NCI-H1105 treated with DMSO at 0.1 percent for 48 hours (cell line): ENCODE measurements at regions not wholly inside any gene's neighbourhood (a gene's known extent, or its start where the extent isn't known, plus 50 kb on each side); places are given as distances from the start of the nearest gene placed in this dataset.

Experiments
- DNase-seq: peaks from one replicate; lab custom pipeline; 2025; lab: John Stamatoyannopoulos, UW

DNA sequence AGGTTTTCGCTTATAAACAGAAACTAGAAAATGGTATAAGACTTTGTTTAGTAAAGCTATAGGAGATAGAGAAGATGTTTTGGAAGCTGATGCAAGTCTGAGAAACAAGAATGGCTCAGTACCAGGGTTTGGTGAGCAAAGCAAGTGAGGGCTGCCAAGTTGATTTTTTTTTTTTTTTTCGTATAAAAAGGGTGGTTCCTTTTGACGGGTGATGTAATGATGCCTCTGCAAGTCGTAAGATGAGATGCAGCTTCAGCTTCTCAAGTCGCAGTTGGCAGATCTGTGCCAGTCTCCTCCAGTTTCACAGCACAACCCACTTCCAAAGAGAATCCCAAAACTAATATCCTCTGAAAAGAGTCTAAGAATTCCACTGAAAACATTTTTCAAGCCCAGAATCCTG is 252.8 kb upstream of the CDH4 start:
- DNase-seq: no peak

DNA sequence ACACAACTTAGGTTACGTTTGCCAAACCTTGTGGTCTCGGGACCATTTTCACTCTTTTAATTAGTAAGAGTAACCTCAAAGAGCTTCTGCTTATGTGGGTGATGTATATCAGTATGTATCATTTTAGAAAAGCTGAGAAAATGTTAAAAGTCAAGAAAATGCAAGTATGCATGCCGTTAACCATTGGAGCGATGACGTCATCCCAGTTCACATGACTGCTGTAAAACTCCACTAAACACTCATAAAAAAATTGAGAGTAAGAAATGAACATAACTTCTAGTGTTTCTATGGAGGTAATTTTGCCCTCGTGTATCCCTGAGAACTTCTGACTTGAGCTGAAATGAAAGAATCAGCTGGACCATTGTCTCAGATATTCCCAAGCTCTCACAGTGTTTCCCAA is 250.0 kb upstream of the CDH4 start:
- DNase-seq: no peak

- DNase-seq: no peak
Measured at GRCh38 chr20:61014491-61014890, 237.6 kb upstream of the CDH4 start.

DNA sequence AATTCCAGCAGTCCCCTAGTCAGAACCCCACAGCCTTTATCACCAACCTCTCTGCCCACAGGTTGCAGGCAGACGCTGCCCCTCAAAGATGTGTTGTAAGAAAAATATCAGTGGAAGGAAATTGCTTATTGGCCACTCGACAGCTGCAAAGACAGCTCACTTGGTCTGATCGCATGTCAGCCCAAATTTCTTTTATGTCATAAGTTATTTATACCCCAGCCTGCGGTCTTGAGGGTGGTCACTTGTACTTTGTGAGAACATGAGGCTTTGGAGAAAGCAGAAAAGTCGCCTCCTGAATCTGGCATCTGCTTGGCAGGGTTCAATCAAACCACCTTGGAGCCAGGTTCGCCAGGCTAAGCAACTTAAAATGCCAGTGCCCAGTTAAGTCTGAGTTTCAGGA is 236.5 kb upstream of the CDH4 start:
- no peak for DNase-seq

DNA sequence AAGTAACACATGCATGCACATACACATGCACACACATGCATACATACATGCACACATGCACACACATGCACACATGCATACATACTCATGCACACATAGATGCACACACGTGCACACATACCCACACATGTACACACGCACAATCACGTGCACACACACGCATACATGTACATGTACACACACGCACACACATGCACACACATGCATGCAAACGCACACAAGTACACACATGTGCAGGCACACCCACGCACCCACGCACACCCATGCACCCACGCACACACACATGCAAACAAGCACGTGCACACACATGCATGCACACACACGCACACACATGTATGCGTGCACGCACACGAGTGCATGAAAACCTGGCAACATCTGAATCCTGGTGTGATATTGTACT is 232.7 kb upstream of the CDH4 start:
- no peak for DNase-seq

DNA sequence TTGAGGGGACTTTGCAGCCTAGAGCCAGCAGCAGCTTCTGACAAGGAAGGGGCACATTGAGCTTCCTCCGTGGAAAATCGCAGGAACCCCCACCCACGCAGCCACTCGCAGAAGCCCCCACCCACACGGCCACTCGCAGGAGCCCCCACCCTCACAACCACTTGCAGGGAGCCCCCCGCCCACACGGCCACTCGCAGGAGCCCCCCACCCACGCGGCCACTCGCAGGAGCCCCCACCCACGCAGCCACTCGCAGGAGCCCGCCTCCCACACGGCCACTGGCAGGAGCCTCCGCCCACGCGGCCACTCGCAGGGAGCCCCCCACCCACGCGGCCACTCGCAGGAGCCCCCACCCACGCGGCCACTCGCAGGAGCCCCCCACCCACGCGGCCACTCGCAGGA is 228.4 kb upstream of the CDH4 start:
- DNase-seq: no peak

- no peak for DNase-seq
Measured at GRCh38 chr20:61024390-61024789, 227.7 kb upstream of the CDH4 start.

- DNase-seq: no peak
Measured at GRCh38 chr20:61025536-61025935, 226.5 kb upstream of the CDH4 start.

DNA sequence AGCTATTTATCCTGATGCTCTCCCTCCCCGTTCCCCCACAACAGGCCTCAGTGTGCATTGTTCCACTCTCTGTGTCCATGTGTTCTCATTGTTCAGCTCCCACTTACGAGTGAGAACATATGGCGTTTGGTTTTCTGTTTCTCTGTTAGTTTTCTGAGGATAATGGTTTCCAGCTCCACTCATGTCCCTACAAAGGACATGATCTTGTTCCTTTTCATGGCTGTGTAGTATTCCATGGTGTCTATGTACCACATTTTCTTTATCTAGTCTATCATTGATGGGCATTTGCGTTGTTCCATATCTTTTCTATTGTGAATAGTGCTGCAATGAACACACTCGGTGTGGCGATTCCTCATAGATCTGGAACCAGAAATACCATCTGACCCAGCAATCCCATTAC is 225.9 kb upstream of the CDH4 start:
- DNase-seq: no peak

- DNase-seq: no peak
Measured at GRCh38 chr20:61026731-61027130, 225.3 kb upstream of the CDH4 start.

- DNase-seq: peak; percentile 84
Measured at GRCh38 chr20:61027218-61027617, 224.8 kb upstream of the CDH4 start.

- DNase-seq: no peak
Measured at GRCh38 chr20:61030130-61030529, 221.9 kb upstream of the CDH4 start.

- no peak for DNase-seq
Measured at GRCh38 chr20:61031101-61031830, 220.8 kb upstream of the CDH4 start.

DNA sequence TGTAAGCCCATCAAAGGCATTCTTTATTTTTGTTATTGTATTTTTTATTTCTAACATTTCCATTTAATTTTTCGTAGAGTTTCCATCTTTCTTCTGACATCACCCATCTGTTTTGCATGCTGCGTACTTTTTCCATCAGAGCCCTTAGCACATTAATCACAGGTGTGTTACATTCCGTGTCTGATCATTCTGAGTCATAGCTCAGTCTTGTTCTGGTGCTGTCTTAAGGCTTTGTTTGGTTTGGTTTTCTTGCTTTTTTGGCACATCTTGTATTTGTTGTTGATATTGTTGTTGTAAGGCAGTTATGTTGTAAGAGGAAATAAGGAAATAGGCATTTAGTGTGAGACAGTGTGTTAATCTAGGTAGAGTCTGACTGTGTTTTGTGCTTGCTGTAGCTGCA is 214.6 kb upstream of the CDH4 start:
- DNase-seq: no peak

DNA sequence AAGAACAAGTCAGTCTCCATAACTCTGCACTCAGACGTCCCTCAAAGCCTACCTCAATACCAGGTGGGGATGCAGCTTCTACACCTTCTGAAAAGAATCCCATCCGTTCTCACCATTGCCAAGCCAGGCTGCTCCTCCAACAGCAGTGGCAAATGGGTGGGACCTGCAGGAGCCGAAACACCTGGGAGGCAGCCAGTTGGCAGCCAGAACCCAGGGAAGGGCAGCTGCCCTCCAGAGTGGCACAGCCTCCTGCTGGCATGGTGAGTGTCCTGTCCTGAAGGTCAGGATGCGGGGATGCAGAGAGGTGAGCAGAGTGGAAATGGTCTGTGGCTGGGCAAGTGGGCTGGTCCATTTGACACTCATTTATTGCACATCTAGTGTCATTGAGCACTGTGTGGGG is 210.6 kb upstream of the CDH4 start:
- DNase-seq: no peak

DNA sequence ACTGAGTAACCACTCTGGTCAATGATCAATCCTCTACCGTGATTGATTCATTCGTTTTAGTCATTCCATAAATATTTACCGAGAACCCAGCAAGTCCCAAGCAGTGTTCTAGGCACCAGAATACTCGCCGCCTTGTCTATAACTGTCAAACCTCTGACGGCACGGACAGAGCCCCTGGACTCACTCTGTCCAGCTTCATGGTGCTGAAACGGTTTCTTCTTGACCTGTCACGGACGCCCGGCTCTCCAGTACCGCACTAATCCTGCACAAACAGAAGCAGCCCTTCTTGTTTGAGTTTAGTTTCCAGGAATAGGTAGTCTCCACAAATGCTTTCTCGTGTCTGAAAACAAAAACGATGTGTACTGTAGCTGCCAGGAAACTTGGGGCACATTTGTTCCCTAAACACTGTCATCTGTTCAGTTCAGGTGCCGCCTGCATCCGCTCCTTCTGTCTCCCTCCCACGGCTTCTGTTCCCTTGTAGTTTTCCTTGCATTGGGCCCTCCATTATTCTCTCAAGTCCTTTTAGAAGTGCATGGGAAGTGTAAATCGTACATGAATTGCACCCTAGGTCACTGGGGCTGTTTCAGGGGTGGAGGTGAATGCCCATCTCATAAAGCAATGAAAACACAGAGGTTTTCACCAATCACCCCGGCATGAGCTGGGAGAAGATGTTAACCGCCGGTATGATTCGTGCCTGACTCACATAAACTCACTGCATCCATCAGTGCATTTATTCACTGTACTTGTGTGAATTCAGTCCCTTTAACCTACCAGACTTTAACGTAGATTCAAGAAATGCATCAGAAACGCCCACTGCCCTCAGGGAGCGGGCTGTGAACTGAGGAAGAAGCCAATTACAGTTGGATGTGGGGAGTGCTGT is 209.3 kb upstream of the CDH4 start:
- no peak for DNase-seq

GRCh38 chr20:61043681-61044080 is 208.4 kb upstream of the CDH4 start:
- DNase-seq: no peak

- DNase-seq: no peak
Measured at GRCh38 chr20:61044499-61044898, 207.6 kb upstream of the CDH4 start.

GRCh38 chr20:61045091-61045490 is 207.0 kb upstream of the CDH4 start:
- no peak for DNase-seq

DNA sequence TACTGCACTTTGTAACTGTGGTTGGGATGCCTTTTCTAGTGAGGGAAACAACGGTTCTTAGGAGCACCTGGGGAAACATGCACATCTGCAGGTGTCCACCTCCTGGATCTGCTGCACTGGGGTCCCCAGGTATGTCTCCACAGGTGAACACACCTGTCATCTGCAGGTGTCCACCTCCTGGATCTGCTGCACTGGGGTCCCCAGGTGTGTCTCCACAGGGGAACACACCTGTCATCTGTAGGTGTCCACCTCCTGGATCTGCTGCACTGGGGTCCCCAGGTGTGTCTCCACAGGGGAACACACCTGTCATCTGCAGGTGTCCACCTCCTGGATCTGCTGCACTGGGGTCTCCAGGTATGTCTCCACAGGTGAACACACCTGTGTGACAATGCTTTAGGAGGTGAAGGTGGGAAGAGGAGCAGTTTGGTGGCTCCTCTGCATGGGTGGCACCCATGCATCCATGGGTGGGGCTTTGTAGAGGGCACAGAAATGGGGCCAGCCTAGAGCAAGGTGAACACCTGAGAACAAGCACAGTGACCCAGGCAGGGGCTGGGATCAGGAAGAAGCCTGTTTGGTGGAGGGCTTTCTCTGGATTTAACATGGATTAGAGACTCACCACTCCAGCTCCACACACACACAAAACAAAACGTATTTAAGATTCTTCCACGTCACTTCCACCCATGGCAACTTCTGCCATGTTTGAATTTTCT is 206.0 kb upstream of the CDH4 start:
- DNase-seq: no peak

- no peak for DNase-seq
Measured at GRCh38 chr20:61046721-61047351, 205.2 kb upstream of the CDH4 start.

GRCh38 chr20:61047515-61047914 is 204.5 kb upstream of the CDH4 start:
- no peak for DNase-seq
